Prostate gland (tissue), 2 donors: ENCODE measurements at regions not wholly inside any gene's neighbourhood (a gene's known extent, or its start where the extent isn't known, plus 50 kb on each side); places are given as distances from the start of the nearest gene placed in this dataset.

Experiments
- DNase-seq: peaks from one replicate; pipeline ENCODE4 v3.0.0-alpha.2; 2019; ENCODE audit warnings: low spot score
- H3K27ac ChIP-seq, 2 donors: fragments of 200-600 bp; sonication (generic); 2 replicates each; pipeline ENCODE4 v1.5.1; 2017 to 2019
- H3K27me3 ChIP-seq: fragments of 200-600 bp; sonication (generic); replicated peaks from 2 replicates; pipeline ENCODE4 v1.5.1; 2019; ENCODE audit not compliant: insufficient read depth
- H3K36me3 ChIP-seq, 2 donors: fragments of 200-600 bp; sonication (generic); 1 replicate in 1 of 2; 2 replicates in 1 of 2; pipeline versions ENCODE4 v1.5.1 to v1.8.1; 2017 to 2019
- H3K4me1 ChIP-seq: fragments of 200-600 bp; sonication (generic); replicated peaks from 2 replicates; pipeline ENCODE4 v1.5.1; 2019
- H3K4me3 ChIP-seq, 2 donors: fragments of 200-600 bp; sonication (generic); 2 replicates each; pipeline ENCODE4 v1.5.1; 2017 to 2019
- H3K9me3 ChIP-seq: fragments of 200-600 bp; sonication (generic); 2 replicates; pipeline ENCODE4 v1.5.1; 2017
- POLR2A ChIP-seq: fragments of 450-650 bp; IDR thresholded peaks from one replicate; pipeline ENCODE4 v1.6.1; 2016; ENCODE audit warnings: antibody characterized with exemption, mild to moderate bottlenecking
- POLR2AphosphoS5 ChIP-seq: sonication (generic); formaldehyde crosslinking; IDR thresholded peaks from one replicate; pipeline ENCODE4 v1.6.1; 2017; ENCODE audit warnings: antibody characterized with exemption
- WGBS: methylation state at CpG from one replicate; pipeline ENCODE4 v1.1.5; 2018; 5-methylcytosine and 5-hydroxymethylcytosine counted together
- intact Hi-C: fragments of 100-400 bp; cut with DNase I; formaldehyde crosslinking; loops from one replicate; pipeline ENCODE4 v1.14.2; 2022
- TF ChIP-seq, protein P1 (sequence below), 4 experiments: fragments of 200-600 bp in 2 of 4; fragments of 450-650 bp in 2 of 4; sonication (generic) in 2 of 4; IDR thresholded peaks; 1 replicate in 3 of 4; 2 replicates in 1 of 4; pipeline ENCODE4 v1.5.1; 2016 to 2019; ENCODE audit warnings: antibody characterized with exemption in 4 of 4, mild to moderate bottlenecking in 2 of 4, moderate library complexity in 2 of 4

DNA sequence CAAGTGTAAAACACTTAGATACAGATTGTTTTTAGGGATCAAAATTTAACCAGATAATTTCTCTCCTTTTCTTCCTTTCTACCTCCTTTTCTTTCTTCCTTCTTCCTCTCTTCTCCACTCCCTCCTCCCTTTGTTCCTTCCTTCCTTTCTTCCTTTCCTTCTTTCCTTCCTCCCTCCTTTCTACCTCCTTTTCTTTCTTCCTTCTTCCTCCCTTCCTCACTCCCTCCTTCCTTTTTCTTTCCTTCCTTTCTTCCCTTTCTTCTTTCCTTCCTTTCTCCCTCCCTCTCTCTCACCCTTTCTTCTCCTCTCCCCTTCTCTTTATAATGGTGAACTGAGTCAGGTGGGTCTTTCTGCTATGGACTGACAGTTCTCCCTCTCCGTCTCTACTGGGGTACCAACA is 397.5 kb upstream of the CDH11 start:
- H3K4me1 ChIP-seq: no peaks in the 10 kb centered on the region
- H3K27me3 ChIP-seq: no peaks in the 10 kb centered on the region
- WGBS: 98% methylated on average over 1 of the region's 1 CpG
- TF ChIP-seq, protein P1, sequence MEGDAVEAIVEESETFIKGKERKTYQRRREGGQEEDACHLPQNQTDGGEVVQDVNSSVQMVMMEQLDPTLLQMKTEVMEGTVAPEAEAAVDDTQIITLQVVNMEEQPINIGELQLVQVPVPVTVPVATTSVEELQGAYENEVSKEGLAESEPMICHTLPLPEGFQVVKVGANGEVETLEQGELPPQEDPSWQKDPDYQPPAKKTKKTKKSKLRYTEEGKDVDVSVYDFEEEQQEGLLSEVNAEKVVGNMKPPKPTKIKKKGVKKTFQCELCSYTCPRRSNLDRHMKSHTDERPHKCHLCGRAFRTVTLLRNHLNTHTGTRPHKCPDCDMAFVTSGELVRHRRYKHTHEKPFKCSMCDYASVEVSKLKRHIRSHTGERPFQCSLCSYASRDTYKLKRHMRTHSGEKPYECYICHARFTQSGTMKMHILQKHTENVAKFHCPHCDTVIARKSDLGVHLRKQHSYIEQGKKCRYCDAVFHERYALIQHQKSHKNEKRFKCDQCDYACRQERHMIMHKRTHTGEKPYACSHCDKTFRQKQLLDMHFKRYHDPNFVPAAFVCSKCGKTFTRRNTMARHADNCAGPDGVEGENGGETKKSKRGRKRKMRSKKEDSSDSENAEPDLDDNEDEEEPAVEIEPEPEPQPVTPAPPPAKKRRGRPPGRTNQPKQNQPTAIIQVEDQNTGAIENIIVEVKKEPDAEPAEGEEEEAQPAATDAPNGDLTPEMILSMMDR (IDR thresholded peaks at IDR 0.05): no peak
- TF ChIP-seq POLR2AphosphoS5: no peak
- TF ChIP-seq POLR2A: no peak
- H3K4me3 ChIP-seq: no peak overlapping the region
- H3K27ac ChIP-seq: no peak overlapping the region
- no peaks in the 10 kb centered on the region for H3K9me3 ChIP-seq
- no peaks in the 10 kb centered on the region for H3K36me3 ChIP-seq
- intact Hi-C loops: no loop called here
- no peak for DNase-seq

DNA sequence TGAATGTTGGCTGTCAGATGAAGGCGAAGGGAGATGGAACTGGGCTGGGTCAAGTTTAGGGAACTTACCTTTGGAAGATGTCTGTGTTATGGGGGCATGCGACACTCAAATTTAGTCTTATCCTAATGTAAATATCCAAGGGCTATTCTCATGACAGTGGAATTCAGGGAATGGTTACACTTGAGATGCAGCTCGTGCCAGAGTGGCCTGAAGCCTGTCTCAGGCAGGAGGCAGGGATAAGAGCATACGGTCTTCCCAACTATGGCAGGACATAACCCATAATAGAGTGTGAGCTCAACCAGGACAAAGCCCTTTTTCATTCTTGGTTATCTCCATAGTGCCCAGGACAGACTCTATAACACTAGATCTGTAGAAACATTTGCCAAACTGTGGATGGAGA is 393.3 kb upstream of the CDH11 start:
- intact Hi-C loops: no loop called here
- WGBS: 68% methylated on average over 4 of the region's 4 CpGs
- H3K27ac ChIP-seq: no peak overlapping the region
- H3K4me3 ChIP-seq: no peak overlapping the region
- TF ChIP-seq POLR2A (no peak), POLR2AphosphoS5 (no peak)
- TF ChIP-seq, protein P1 (IDR thresholded peaks at IDR 0.05): no peak
- no peaks in the 10 kb centered on the region for H3K9me3 ChIP-seq
- H3K36me3 ChIP-seq: no peaks in the 10 kb centered on the region
- peaks cover 2% of the 10 kb centered on the region for H3K27me3 ChIP-seq
- H3K4me1 ChIP-seq: no peaks in the 10 kb centered on the region
- DNase-seq: no peak

DNA sequence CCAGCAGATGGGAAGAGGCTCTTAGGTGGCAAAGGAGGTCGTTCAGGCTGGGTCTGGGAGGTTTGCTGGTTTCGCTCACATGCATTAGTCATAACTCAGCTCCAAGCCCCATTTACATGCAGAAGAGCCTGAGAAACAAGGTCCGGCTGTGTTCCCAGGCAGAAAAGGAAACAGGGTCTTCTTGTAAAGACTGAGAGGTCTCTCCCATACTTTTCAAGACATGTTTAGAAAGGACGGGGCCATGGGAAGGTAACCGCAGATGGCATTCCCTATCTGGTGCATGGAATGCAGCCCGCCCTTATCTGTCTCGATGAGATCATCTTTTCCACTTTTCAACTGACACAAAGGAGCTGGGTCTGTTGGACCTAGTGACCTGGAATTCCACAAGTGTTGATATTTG is 389.0 kb upstream of the CDH11 start:
- Histone ChIP-seq H3K27ac (no peak overlapping the region), H3K4me1 (no peaks in the 10 kb centered on the region), H3K36me3 (no peaks in the 10 kb centered on the region), H3K4me3 (no peak overlapping the region), H3K9me3 (no peaks in the 10 kb centered on the region), H3K27me3 (peaks cover 2% of the 10 kb centered on the region)
- intact Hi-C loops: no loop called here
- no peak for DNase-seq
- TF ChIP-seq POLR2AphosphoS5: no peak
- TF ChIP-seq POLR2A: no peak
- TF ChIP-seq, protein P1 (IDR thresholded peaks at IDR 0.05): no peak
- 70% methylated on average over 7 of the region's 7 CpGs for WGBS

DNA sequence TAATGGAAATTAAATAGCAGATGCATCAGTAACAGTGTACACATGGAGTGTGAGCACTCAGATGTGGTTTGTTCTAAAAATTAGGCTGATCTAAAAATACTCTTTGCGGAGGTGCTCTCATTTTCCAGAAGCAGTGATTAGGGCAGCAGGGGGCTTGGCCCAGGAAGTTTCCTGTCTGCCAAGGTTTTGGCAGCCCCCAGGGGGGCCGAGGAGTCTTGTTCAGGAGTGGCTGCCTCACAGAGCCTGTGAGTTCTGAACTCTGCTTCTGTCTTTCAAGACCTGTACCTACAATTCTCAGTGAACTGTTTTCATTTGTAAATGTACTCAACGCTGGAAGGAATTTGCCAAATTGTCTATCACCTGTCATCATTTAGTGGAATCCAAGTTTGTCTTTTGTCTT is 388.4 kb upstream of the CDH11 start:
- Histone ChIP-seq H3K9me3 (no peaks in the 10 kb centered on the region), H3K27ac (no peak overlapping the region), H3K27me3 (peaks cover 2% of the 10 kb centered on the region), H3K36me3 (no peaks in the 10 kb centered on the region), H3K4me3 (no peak overlapping the region), H3K4me1 (no peaks in the 10 kb centered on the region)
- 62% methylated on average over 3 of the region's 3 CpGs for WGBS
- TF ChIP-seq, protein P1 (IDR thresholded peaks at IDR 0.05): no peak
- TF ChIP-seq POLR2A (no peak), POLR2AphosphoS5 (no peak)
- intact Hi-C loops: no loop called here
- DNase-seq: no peak

DNA sequence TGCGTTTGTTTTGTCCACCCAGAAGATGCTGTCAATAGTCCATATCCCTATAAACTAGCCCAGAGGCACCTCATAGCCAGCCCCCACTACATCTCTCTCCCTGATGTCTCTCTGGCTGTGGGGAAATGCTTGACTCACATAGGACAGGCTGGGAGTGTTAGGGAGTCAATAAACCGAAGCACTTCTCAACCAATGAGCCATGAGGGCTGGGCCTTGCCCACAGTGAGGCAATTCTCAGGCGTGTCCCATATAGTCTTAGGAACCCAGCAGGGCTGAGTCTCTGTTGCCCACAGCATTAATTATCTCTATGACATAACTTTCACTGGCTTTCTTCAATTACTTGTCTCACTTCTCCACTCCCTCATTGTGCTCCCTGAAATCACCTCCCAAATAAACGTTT is 387.3 kb upstream of the CDH11 start:
- TF ChIP-seq POLR2A: no peak
- TF ChIP-seq, protein P1 (IDR thresholded peaks at IDR 0.05): no peak
- no peak for TF ChIP-seq POLR2AphosphoS5
- DNase-seq: no peak
- intact Hi-C loops: no loop called here
- no peaks in the 10 kb centered on the region for H3K4me1 ChIP-seq
- H3K27me3 ChIP-seq: peaks cover 2% of the 10 kb centered on the region
- H3K27ac ChIP-seq: no peak overlapping the region
- no peaks in the 10 kb centered on the region for H3K36me3 ChIP-seq
- no peak overlapping the region for H3K4me3 ChIP-seq
- no peaks in the 10 kb centered on the region for H3K9me3 ChIP-seq
- WGBS: 81% methylated on average over 4 of the region's 4 CpGs
